Endothelial cell of umbilical vein (primary cell): ENCODE measurements at regions not wholly inside any gene's neighbourhood (a gene's known extent, or its start where the extent isn't known, plus 50 kb on each side); places are given as distances from the start of the nearest gene placed in this dataset.

Experiments used
- EZH2 ChIP-seq: IDR thresholded peaks from 2 replicates; pipeline ENCODE4 v1.6.1; 2012; ENCODE audit warnings: borderline replicate concordance, low read depth, mild to moderate bottlenecking, moderate library complexity, low read length, inconsistent platforms; ENCODE audit not compliant: severe bottlenecking
- FOS ChIP-seq: IDR thresholded peaks from 2 replicates; pipeline ENCODE4 v1.6.1; 2011; ENCODE audit warnings: mild to moderate bottlenecking, low read length, moderate library complexity, borderline replicate concordance; ENCODE audit not compliant: insufficient read depth
- GATA2 ChIP-seq: IDR thresholded peaks from 2 replicates; pipeline ENCODE4 v1.7.0; 2011; ENCODE audit warnings: low read depth, mild to moderate bottlenecking, moderate library complexity, mixed read lengths, low read length; ENCODE audit not compliant: insufficient read length, insufficient read depth
- JUN ChIP-seq: IDR thresholded peaks from 2 replicates; pipeline ENCODE4 v1.6.1; 2011; ENCODE audit warnings: borderline replicate concordance, low read depth; ENCODE audit not compliant: insufficient read length, insufficient read depth
- MYC ChIP-seq: IDR thresholded peaks from one replicate; pipeline ENCODE4 v1.6.1; 2011; ENCODE audit warnings: mild to moderate bottlenecking, low read depth, low read length
- POLR2A ChIP-seq: IDR thresholded peaks from 2 replicates; pipeline ENCODE4 v1.6.1; 2012; ENCODE audit warnings: low read depth, mild to moderate bottlenecking, control low read depth, low read length
- POLR2AphosphoS5 ChIP-seq: IDR thresholded peaks from 2 replicates; pipeline ENCODE4 v1.6.1; 2012; ENCODE audit warnings: low read depth, mild to moderate bottlenecking, control low read depth, low read length, moderate library complexity; ENCODE audit not compliant: insufficient read depth
- TF ChIP-seq, protein P1 (sequence below), 2 donors: IDR thresholded peaks; 1 replicate in 1 of 2; 2 replicates in 1 of 2; pipeline ENCODE4 v1.5.1; 2011; ENCODE audit warnings: low read length in 2 of 2, mild to moderate bottlenecking in 2 of 2, moderate library complexity in 2 of 2, control low read depth in 1 of 2, inconsistent platforms in 1 of 2, low read depth in 1 of 2; ENCODE audit not compliant: insufficient read depth in 1 of 2; ENCODE audit errors: extremely low read depth in 1 of 2

DNA sequence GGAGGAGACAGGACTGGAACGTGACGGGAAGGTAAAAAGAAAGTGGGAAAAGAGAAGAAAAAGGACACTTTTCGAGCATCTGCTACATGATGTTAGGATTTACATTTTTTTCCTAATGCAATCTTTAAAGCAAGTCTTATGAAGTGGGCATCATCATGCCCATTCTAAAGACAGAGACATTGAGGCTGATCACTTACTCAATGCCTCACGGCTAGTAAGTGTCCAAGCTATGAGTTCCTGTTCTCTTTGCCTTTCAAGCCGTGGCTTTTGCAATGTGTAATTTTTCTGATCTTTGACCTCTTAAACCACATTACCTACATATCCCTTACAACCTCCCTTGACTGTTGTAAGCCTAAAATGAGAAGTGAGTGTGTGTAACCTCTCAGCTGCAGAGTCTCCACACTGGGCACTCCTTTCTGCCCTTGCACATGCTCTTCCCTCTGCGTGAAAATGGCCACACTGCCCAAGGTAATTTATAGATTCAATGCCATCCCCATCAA, 649.2 kb downstream of the RNF144A start:
- no peak for TF ChIP-seq POLR2AphosphoS5
- TF ChIP-seq, protein P1, sequence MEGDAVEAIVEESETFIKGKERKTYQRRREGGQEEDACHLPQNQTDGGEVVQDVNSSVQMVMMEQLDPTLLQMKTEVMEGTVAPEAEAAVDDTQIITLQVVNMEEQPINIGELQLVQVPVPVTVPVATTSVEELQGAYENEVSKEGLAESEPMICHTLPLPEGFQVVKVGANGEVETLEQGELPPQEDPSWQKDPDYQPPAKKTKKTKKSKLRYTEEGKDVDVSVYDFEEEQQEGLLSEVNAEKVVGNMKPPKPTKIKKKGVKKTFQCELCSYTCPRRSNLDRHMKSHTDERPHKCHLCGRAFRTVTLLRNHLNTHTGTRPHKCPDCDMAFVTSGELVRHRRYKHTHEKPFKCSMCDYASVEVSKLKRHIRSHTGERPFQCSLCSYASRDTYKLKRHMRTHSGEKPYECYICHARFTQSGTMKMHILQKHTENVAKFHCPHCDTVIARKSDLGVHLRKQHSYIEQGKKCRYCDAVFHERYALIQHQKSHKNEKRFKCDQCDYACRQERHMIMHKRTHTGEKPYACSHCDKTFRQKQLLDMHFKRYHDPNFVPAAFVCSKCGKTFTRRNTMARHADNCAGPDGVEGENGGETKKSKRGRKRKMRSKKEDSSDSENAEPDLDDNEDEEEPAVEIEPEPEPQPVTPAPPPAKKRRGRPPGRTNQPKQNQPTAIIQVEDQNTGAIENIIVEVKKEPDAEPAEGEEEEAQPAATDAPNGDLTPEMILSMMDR (IDR thresholded peaks at IDR 0.05; ENCODE audit: extremely low read depth in 1 of 2, insufficient read depth in 1 of 2, low read depth in 1 of 2, low read length in 2 of 2), result no peak
- no peak for TF ChIP-seq POLR2A
- TF ChIP-seq GATA2, result no peak
- TF ChIP-seq EZH2, result no peak
- TF ChIP-seq FOS, result no peak
- TF ChIP-seq MYC, result no peak
- no peak for TF ChIP-seq JUN
